OCI-LY7 (cell line): ENCODE measurements at regions not wholly inside any gene's neighbourhood (a gene's known extent, or its start where the extent isn't known, plus 50 kb on each side); places are given as distances from the start of the nearest gene placed in this dataset.

Source experiments
- EZH2phosphoT487 ChIP-seq: fragments of 200-600 bp; sonication (generic); IDR thresholded peaks from 2 replicates; pipeline ENCODE4 v1.6.1; 2018; ENCODE audit warnings: low read depth, borderline replicate concordance, mild to moderate bottlenecking, mixed run types, antibody characterized with exemption, low read length, moderate library complexity, mixed read lengths
- TF ChIP-seq, protein P1 (sequence below): fragments of 200-600 bp; sonication (generic); conservative IDR thresholded peaks from 2 replicates; pipeline ENCODE4 v1.5.1; 2014; ENCODE audit warnings: mild to moderate bottlenecking, antibody characterized with exemption, low read length, moderate library complexity, mixed read lengths

DNA sequence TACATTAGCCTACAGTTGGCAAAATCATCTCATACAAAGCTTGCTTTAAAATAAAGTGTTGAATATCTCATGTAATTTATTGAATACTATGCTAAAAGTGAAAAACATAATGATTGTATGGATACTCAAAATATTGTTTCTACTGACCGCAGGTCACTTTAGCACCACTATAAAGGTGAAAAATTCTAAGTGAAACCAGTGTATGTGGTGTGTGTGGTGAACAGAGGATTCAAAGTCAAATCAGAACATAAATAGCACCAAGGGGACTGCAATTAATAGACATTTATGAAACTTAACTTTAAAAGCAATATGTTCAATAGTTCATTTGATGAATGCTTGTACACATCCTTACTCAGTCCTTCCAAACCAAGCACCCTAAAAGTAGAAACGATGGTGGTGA, 145.8 kb downstream of the AKAIN1 start:
- TF ChIP-seq, protein P1, sequence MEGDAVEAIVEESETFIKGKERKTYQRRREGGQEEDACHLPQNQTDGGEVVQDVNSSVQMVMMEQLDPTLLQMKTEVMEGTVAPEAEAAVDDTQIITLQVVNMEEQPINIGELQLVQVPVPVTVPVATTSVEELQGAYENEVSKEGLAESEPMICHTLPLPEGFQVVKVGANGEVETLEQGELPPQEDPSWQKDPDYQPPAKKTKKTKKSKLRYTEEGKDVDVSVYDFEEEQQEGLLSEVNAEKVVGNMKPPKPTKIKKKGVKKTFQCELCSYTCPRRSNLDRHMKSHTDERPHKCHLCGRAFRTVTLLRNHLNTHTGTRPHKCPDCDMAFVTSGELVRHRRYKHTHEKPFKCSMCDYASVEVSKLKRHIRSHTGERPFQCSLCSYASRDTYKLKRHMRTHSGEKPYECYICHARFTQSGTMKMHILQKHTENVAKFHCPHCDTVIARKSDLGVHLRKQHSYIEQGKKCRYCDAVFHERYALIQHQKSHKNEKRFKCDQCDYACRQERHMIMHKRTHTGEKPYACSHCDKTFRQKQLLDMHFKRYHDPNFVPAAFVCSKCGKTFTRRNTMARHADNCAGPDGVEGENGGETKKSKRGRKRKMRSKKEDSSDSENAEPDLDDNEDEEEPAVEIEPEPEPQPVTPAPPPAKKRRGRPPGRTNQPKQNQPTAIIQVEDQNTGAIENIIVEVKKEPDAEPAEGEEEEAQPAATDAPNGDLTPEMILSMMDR, result no peak
- no peak for TF ChIP-seq EZH2phosphoT487
